ENCODE measurements at regions not wholly inside any gene's neighbourhood (a gene's known extent, or its start where the extent isn't known, plus 50 kb on each side); places are given as distances from the start of the nearest gene placed in this dataset.
A peak's percentile ranks its signal among the peaks of the same experiment; 100 is the strongest.

DNA sequence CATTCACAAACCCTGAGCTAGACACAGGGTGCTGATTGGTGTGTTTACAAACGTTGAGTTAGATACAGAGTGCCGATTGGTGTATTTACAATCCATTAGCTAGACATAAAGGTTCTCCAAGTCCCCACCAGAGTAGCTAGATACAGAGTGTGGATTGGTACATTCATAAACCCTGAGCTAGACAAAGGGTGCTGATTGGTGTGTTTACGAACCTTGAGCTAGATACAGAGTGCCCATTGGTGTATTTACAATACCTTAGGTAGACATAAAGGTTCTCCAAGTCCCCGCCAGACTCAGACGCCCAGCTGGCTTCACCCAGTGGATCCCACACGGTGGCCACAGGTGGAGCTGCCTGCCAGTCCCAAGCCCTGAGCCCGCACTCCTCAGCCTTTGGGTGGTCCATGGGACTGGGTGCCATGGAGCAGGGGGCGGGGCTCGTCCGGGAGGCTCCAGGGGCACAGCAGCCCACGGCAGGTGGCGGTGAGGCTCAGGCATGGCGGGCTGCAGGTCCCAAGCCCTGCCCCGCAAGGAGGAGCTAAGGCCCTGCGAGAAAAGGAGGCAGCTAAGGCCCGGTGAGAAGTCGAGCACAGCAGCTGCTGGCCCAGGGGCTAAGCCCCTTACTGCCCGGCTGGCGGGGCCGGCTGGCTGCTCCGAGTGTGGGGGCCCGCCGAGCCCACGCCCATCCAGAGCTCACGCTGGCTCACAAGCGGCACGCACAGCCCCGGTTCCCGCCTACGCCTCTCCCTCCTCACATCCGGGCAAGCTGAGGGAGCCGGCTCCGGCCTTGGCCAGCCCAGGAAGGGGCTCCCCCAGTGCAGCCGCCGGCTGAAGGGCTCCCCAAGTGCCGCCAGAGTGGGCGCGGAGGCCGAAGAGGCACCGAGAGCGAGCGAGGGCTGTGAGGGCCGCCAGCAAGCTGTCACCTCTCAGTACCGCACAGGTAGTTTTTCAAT, 1039.2 kb upstream of the CDH9 start:
- H3K27ac Mint-ChIP-seq = no peak overlapping the region
- peaks cover 4% of the 10 kb centered on the region for H3K27me3 Mint-ChIP-seq (ENCODE audit: low read depth)
- H3K36me3 Mint-ChIP-seq (ENCODE audit: low read depth) = no peaks in the 10 kb centered on the region
- H3K9me3 Mint-ChIP-seq = peaks cover 8% of the 10 kb centered on the region
- no peaks in the 10 kb centered on the region for H3K4me1 Mint-ChIP-seq
- TF ChIP-seq, protein P1, sequence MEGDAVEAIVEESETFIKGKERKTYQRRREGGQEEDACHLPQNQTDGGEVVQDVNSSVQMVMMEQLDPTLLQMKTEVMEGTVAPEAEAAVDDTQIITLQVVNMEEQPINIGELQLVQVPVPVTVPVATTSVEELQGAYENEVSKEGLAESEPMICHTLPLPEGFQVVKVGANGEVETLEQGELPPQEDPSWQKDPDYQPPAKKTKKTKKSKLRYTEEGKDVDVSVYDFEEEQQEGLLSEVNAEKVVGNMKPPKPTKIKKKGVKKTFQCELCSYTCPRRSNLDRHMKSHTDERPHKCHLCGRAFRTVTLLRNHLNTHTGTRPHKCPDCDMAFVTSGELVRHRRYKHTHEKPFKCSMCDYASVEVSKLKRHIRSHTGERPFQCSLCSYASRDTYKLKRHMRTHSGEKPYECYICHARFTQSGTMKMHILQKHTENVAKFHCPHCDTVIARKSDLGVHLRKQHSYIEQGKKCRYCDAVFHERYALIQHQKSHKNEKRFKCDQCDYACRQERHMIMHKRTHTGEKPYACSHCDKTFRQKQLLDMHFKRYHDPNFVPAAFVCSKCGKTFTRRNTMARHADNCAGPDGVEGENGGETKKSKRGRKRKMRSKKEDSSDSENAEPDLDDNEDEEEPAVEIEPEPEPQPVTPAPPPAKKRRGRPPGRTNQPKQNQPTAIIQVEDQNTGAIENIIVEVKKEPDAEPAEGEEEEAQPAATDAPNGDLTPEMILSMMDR (IDR thresholded peaks at IDR 0.05; ENCODE audit: unreplicated experiment in 3 of 3) = no peak
- H3K4me3 Mint-ChIP-seq = no peak overlapping the region

DNA sequence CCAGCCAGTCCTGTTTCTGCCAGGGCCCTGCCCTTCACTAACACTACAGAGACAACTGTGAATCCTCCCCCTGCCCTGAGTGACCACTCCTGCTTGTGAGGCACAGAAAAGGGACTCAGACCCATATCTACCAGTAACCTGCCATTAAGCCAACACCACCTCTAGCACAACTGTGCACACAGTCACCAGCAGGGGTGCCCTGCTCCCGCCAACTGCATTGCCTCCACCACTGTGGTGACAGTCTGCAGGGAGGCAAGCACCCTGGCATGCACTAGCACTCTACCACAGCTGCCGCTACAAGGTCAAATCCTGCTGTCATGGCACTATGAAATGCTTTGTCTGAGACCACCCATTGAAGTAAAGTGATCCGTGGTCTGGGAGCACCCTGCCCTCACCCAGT, 1028.5 kb upstream of the CDH9 start:
- H3K36me3 Mint-ChIP-seq (ENCODE audit: low read depth) = no peaks in the 10 kb centered on the region
- no peak overlapping the region for H3K27ac Mint-ChIP-seq
- TF ChIP-seq, protein P1 (IDR thresholded peaks at IDR 0.05; ENCODE audit: unreplicated experiment in 3 of 3) = no peak
- H3K4me3 Mint-ChIP-seq = no peak overlapping the region
- peaks cover 6% of the 10 kb centered on the region for H3K9me3 Mint-ChIP-seq
- peaks cover 7% of the 10 kb centered on the region for H3K4me1 Mint-ChIP-seq
- H3K27me3 Mint-ChIP-seq (ENCODE audit: low read depth) = no peaks in the 10 kb centered on the region

DNA sequence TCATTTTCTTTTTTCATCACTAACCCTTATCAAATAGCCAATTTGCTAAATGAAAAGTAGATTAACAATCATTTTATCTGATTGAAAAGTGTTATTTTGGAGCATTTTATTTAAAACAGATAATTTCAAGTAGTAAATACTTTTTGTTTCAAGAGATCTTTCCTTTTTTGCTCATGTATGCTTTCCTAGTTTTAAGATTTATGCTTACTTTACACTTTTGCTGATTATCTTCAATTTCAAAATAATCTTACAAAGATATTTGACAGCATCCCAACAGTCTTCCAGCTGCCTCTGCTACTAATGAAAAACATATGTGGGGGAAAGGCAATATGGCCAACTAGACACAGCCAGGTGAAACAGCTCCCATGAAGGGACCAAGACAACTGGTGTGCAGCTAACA, 1027.3 kb upstream of the CDH9 start:
- Mint-ChIP-seq H3K4me3 (no peak overlapping the region), H3K9me3 (peaks cover 6% of the 10 kb centered on the region), H3K27me3 (ENCODE audit: low read depth) (no peaks in the 10 kb centered on the region), H3K36me3 (ENCODE audit: low read depth) (no peaks in the 10 kb centered on the region), H3K4me1 (peaks cover 7% of the 10 kb centered on the region), H3K27ac (peak overlapping the region in 2 of 3 experiments; percentile 0 to 48)
- TF ChIP-seq, protein P1 (IDR thresholded peaks at IDR 0.05; ENCODE audit: unreplicated experiment in 3 of 3) = no peak

DNA sequence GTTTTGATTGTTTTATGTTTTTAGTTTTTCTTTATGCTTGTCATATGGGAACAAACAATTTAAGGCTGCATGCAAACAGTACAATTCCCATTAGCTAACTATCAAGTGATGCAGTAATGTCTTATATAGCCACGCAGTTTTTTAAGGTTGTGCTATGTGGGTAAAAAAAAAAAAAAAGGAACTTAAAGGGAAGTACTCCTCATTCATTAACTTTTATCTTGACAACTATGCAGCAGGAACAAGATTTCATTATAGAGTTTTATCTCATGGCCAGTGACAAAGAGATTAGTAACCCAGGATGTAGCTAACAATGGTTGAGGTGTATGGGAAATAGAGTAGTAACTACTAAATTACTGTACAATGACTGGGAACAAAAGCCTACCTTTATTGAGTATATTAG, 1008.2 kb upstream of the CDH9 start:
- Mint-ChIP-seq H3K4me3 (no peak overlapping the region), H3K27ac (no peak overlapping the region), H3K9me3 (no peaks in the 10 kb centered on the region), H3K27me3 (ENCODE audit: low read depth) (no peaks in the 10 kb centered on the region), H3K4me1 (no peaks in the 10 kb centered on the region), H3K36me3 (ENCODE audit: low read depth) (no peaks in the 10 kb centered on the region)
- TF ChIP-seq, protein P1 (IDR thresholded peaks at IDR 0.05; ENCODE audit: unreplicated experiment in 3 of 3) = no peak

DNA sequence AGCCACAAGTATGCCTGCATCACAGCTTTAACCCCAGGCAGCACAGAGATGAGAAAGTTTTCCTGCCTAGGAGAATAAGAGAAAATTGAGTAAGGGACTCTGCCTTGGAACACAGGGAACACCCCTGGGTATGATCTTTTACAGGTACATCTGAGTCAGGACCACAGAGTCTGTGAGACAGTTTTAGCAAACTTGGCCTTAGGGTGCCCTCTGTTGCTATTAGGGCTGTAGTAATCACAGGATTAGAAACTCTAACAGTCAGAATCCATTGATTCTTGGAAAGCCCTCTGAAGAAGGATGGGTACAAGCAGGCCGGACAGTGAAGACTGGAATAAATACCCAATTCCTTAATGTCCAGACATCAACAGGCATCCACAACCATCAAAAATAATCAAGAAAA, 989.5 kb upstream of the CDH9 start:
- TF ChIP-seq, protein P1 (IDR thresholded peaks at IDR 0.05; ENCODE audit: unreplicated experiment in 3 of 3) = no peak
- Mint-ChIP-seq H3K36me3 (ENCODE audit: low read depth) (peaks cover 11% of the 10 kb centered on the region), H3K4me1 (no peaks in the 10 kb centered on the region), H3K27me3 (ENCODE audit: low read depth) (no peaks in the 10 kb centered on the region), H3K9me3 (peaks cover 32% of the 10 kb centered on the region), H3K4me3 (no peak overlapping the region), H3K27ac (no peak overlapping the region)

DNA sequence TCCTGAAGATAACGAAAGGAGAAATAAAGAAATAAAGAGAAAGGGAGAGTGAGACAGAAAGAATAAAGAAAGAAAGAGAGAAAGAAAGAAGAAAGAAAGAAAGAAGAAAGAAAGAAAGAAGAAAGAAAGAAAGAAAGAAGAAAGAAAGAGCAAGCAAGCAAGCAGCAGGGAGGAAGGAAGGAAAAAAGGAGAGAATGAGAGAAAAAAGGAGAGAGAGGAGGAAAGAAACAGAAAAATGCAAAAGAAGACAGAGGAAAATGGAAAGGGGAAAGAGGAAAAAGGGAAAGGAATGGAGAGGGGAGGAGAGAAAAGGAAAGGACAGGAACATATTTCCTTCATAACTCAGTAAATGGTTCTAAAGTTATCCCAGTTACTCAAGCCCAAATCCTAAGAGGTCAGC, 978.8 kb upstream of the CDH9 start:
- Mint-ChIP-seq H3K4me3 (no peak overlapping the region), H3K9me3 (peaks cover 55% of the 10 kb centered on the region), H3K27ac (no peak overlapping the region), H3K27me3 (ENCODE audit: low read depth) (no peaks in the 10 kb centered on the region), H3K36me3 (ENCODE audit: low read depth) (peaks cover 16% of the 10 kb centered on the region), H3K4me1 (no peaks in the 10 kb centered on the region)
- TF ChIP-seq, protein P1 (IDR thresholded peaks at IDR 0.05; ENCODE audit: unreplicated experiment in 3 of 3) = no peak

All from nephron (organoid).